Esophagus squamous epithelium (tissue), 4 donors: ENCODE measurements at regions not wholly inside any gene's neighbourhood (a gene's known extent, or its start where the extent isn't known, plus 50 kb on each side); places are given as distances from the start of the nearest gene placed in this dataset.

Experiments
- CTCF ChIP-seq, 6 experiments: fragments of 450-650 bp in 4 of 6; fragments of 200-600 bp in 2 of 6; sonication (generic) in 2 of 6; IDR thresholded peaks; one replicate each; pipeline ENCODE4 v1.5.1; 2016 to 2019; ENCODE audit warnings: antibody characterized with exemption in 6 of 6, mild to moderate bottlenecking in 4 of 6, moderate library complexity in 4 of 6
- POLR2A ChIP-seq, 4 donors: fragments of 450-650 bp; IDR thresholded peaks; one replicate each; pipeline ENCODE4 v1.6.1; 2017; ENCODE audit warnings: antibody characterized with exemption in 4 of 4, mild to moderate bottlenecking in 4 of 4, moderate library complexity in 3 of 4

- TF ChIP-seq CTCF (IDR thresholded peaks at IDR 0.05), result no peak
- no peak for TF ChIP-seq POLR2A (IDR thresholded peaks at IDR 0.05)
These were observed 282.8 kb upstream of the TNC start for GRCh38 chr9:115400796-115401195.
